Adrenal gland (tissue), 9 donors: ENCODE measurements at regions not wholly inside any gene's neighbourhood (a gene's known extent, or its start where the extent isn't known, plus 50 kb on each side); places are given as distances from the start of the nearest gene placed in this dataset.

ENCODE experiments used
- DNase-seq, 7 donors: peaks; one replicate each; pipeline ENCODE4 v3.0.0-alpha.2; 2019 to 2020
- H3K27ac ChIP-seq, 5 donors: fragments of 200-600 bp; sonication (generic) in 4 of 5; 1 replicate in 3 of 5; 2 replicates in 2 of 5; pipeline versions ENCODE4 v1.5.1 to v1.8.0; 2016 to 2020; ENCODE audit warnings: mild to moderate bottlenecking in 1 of 5
- H3K27me3 ChIP-seq: fragments of 200-600 bp; 2 replicates; pipeline ENCODE4 v1.8.0; 2021
- H3K36me3 ChIP-seq, 2 donors: fragments of 200-600 bp; replicated peaks in 1 of 2; 1 replicate in 1 of 2; 2 replicates in 1 of 2; pipeline versions ENCODE4 v1.5.1 to v1.8.0; 2018 to 2022
- H3K4me1 ChIP-seq, 2 donors: fragments of 200-600 bp; replicated peaks in 1 of 2; 1 replicate in 1 of 2; 2 replicates in 1 of 2; pipeline versions ENCODE4 v1.5.1 to v1.8.0; 2018 to 2021
- H3K4me3 ChIP-seq, 4 donors: fragments of 200-600 bp; sonication (generic) in 3 of 4; one replicate each; pipeline ENCODE4 v1.5.1; 2016 to 2018
- H3K9me3 ChIP-seq, 3 donors: fragments of 200-600 bp; sonication (generic) in 1 of 3; replicated peaks in 1 of 3; 1 replicate in 2 of 3; 2 replicates in 1 of 3; pipeline versions ENCODE4 v1.5.1 to v1.8.0; 2016 to 2021
- POLR2A ChIP-seq, 2 donors: fragments of 450-650 bp; IDR thresholded peaks; one replicate each; pipeline ENCODE4 v1.6.1; 2017; ENCODE audit warnings: antibody characterized with exemption in 2 of 2, mild to moderate bottlenecking in 2 of 2, moderate library complexity in 1 of 2
- WGBS, 4 donors: extraction: QIAGEN DNeasy Blood & Tissue Kit in 2 of 4; methylation state at CpG; one replicate each; pipeline versions ENCODE4 v1.1.5 to v1.1.7; 2013 to 2017; 5-methylcytosine and 5-hydroxymethylcytosine counted together
- intact Hi-C, 2 donors: fragments of 100-400 bp; cut with DNase I; formaldehyde crosslinking; loops; one replicate each; pipeline versions ENCODE4 v1.14.1 to v1.15.0; 2022 to 2023
- TF ChIP-seq, protein P1 (sequence below), 6 experiments: fragments of 450-650 bp in 4 of 6; fragments of 200-600 bp in 2 of 6; sonication (generic) in 1 of 6; IDR thresholded peaks; 1 replicate in 5 of 6; 2 replicates in 1 of 6; pipeline versions ENCODE4 v1.5.1 to v1.8.0; 2016 to 2021; ENCODE audit warnings: antibody characterized with exemption in 6 of 6, mild to moderate bottlenecking in 2 of 6, moderate library complexity in 1 of 6
- donor health status: healthy with polysubstance abuse.
- donor health status: Bipolar disorder and iron deficiency.
- donor health status: DM: yes; HTN: yes; CAD: no.
- donor health status: DM: no; HTN: no; CAD: no.
- donor health status: DM: no; HTN: no; CAD: no.

DNA sequence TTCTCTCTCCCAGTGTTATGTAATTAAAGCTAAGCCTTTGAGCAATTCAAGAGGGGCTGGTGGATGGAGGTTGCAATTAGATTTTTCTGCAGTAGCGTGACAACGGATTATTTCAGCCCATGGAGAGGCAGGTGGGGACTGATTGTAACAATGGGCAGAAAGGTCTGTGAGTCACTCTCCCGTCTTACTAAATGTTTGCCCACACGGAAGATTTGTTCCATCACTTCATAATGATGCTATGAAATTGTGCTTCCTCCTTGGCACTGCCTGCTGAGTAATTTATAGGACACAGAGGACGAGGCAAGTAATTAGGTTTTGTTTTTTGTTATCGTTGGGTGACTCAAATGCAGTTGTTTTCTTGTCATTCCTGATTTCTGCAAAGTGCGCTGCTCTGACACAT is 594.5 kb upstream of the DPP6 start:
- 53 to 57% (median 54%) methylated on average over 7 of the region's 7 CpGs for WGBS, 4 donors
- no peak for DNase-seq
- H3K9me3 ChIP-seq: no peaks in the 10 kb centered on the region
- H3K27me3 ChIP-seq: no peaks in the 10 kb centered on the region
- H3K36me3 ChIP-seq: no peaks in the 10 kb centered on the region
- H3K4me3 ChIP-seq: no peak overlapping the region
- intact Hi-C loops: no loop called here
- no peak for TF ChIP-seq POLR2A (IDR thresholded peaks at IDR 0.05)
- TF ChIP-seq, protein P1, sequence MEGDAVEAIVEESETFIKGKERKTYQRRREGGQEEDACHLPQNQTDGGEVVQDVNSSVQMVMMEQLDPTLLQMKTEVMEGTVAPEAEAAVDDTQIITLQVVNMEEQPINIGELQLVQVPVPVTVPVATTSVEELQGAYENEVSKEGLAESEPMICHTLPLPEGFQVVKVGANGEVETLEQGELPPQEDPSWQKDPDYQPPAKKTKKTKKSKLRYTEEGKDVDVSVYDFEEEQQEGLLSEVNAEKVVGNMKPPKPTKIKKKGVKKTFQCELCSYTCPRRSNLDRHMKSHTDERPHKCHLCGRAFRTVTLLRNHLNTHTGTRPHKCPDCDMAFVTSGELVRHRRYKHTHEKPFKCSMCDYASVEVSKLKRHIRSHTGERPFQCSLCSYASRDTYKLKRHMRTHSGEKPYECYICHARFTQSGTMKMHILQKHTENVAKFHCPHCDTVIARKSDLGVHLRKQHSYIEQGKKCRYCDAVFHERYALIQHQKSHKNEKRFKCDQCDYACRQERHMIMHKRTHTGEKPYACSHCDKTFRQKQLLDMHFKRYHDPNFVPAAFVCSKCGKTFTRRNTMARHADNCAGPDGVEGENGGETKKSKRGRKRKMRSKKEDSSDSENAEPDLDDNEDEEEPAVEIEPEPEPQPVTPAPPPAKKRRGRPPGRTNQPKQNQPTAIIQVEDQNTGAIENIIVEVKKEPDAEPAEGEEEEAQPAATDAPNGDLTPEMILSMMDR (IDR thresholded peaks at IDR 0.05): no peak
- H3K27ac ChIP-seq: no peak overlapping the region
- no peaks in the 10 kb centered on the region for H3K4me1 ChIP-seq

DNA sequence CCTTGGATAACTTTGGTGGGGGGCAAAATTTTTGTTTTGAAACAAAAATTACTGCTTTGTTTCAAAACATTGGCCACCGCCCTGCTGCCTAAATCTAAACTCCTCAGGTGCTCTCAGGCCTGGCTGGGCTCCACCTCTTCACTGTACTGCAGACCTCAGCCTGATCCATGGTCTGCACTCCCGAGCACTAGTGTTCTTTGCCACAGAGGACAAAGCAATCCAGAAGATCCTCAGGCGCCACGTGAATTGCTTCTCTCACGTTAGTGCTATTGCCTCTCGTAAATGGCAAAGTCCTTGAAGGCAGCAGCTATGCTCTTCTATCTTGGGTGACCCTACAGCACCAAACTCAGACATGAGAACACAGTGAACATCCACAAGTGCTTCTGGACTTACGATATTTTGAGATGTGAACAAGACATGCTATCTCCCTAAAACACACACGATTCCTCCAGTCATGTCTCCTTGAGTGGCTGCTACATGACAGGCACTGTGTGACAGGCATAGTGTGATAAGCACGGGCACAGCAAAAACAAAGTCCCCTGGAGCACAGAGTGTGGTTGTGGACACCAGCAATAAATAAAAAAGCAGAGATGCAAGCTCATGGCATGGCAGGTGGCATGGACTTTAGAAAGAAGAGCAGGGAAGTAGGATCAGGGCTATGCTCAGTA is 582.1 kb upstream of the DPP6 start:
- H3K36me3 ChIP-seq: no peaks in the 10 kb centered on the region
- H3K4me3 ChIP-seq: no peak overlapping the region
- intact Hi-C loops: no loop called here
- no peak for DNase-seq
- no peaks in the 10 kb centered on the region for H3K27me3 ChIP-seq
- H3K4me1 ChIP-seq: no peaks in the 10 kb centered on the region
- no peak overlapping the region for H3K27ac ChIP-seq
- WGBS, 4 donors: 58 to 67% (median 62%) methylated on average over 8 to 9 of the region's 9 CpGs
- TF ChIP-seq, protein P1 (IDR thresholded peaks at IDR 0.05): no peak
- no peak for TF ChIP-seq POLR2A (IDR thresholded peaks at IDR 0.05)
- no peaks in the 10 kb centered on the region for H3K9me3 ChIP-seq

DNA sequence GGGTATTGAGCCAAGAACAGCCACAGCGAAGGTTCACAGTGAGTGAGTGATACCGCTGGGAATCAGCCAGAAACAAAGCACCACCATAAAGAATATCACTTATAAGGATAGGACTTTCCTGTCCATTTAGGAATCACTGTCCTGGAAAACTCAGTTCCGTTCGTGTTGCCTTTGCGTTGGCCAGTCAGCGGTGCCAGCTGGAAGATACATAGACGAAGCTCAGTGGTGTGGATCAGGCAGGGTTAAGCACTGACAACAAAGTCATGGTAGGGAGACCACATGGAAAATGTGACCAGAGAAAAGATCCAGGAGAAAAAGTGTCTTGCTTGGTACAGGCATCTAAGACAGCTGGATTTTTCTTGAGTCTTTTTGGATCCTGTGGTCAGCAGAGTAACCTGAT is 579.7 kb upstream of the DPP6 start:
- WGBS, 4 donors: 83 to 94% (median 90%) methylated on average over 7 of the region's 7 CpGs
- Histone ChIP-seq H3K4me1 (no peaks in the 10 kb centered on the region), H3K4me3 (no peak overlapping the region), H3K36me3 (no peaks in the 10 kb centered on the region), H3K27ac (no peak overlapping the region), H3K9me3 (no peaks in the 10 kb centered on the region), H3K27me3 (no peaks in the 10 kb centered on the region)
- TF ChIP-seq POLR2A (IDR thresholded peaks at IDR 0.05): no peak
- TF ChIP-seq, protein P1 (IDR thresholded peaks at IDR 0.05): no peak
- no peak for DNase-seq
- intact Hi-C loops: no loop called here

DNA sequence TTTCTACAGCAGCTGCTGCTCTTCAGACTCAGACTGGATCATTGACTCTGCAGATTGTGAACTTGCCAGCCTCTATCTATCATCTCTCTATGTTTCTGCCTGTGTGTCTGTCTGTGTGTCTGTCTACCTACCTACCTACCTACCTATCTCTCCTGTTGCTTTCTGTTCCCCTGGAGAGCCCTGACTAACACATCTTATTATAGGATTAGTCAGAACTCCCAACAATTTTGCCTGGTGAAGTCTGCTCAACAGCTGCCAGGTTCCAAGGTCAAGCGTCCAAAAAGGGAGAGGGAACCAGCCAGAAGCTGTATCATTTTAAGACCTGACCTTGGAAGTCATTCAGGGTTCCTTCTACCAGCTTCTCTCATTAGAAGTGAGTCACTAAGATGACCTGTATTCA is 579.0 kb upstream of the DPP6 start:
- TF ChIP-seq, protein P1 (IDR thresholded peaks at IDR 0.05): no peak
- no peak for TF ChIP-seq POLR2A (IDR thresholded peaks at IDR 0.05)
- H3K27me3 ChIP-seq: no peaks in the 10 kb centered on the region
- 13 to 31% (median 26%) methylated on average over 1 of the region's 1 CpG for WGBS, 4 donors
- H3K4me1 ChIP-seq: no peaks in the 10 kb centered on the region
- no peaks in the 10 kb centered on the region for H3K9me3 ChIP-seq
- intact Hi-C loops: no loop called here
- no peak overlapping the region for H3K27ac ChIP-seq
- no peak overlapping the region for H3K4me3 ChIP-seq
- peak; percentile 24 to 62 (median 40) for DNase-seq
- H3K36me3 ChIP-seq: no peaks in the 10 kb centered on the region
